Activated T-cell treated with anti-CD3 and anti-CD28 coated beads, Interleukin-2, amount 50 U/mL, for 24 hours (primary cell): ENCODE measurements at regions not wholly inside any gene's neighbourhood (a gene's known extent, or its start where the extent isn't known, plus 50 kb on each side); places are given as distances from the start of the nearest gene placed in this dataset.
"Not testable (repeated sequence)": the region's sequence is repeated elsewhere in the genome, so short reads cannot be mapped to it uniquely, and the experiment has no call there.

Experiments
- DNase-seq: peaks from one replicate; pipeline ENCODE4 v3.0.0-alpha.2; 2020
- H3K27ac Mint-ChIP-seq: 2 replicates; pipeline ENCODE4 v1.8.0; 2020; ENCODE audit warnings: mild to moderate bottlenecking, mixed read lengths
- H3K27me3 Mint-ChIP-seq: 2 replicates; pipeline ENCODE4 v1.8.0; 2020; ENCODE audit warnings: mixed read lengths
- H3K36me3 Mint-ChIP-seq: 2 replicates; pipeline ENCODE4 v1.8.0; 2020; ENCODE audit warnings: low read depth, mixed read lengths
- H3K4me1 Mint-ChIP-seq: 2 replicates; pipeline ENCODE4 v1.8.0; 2020; ENCODE audit warnings: low read depth, mixed read lengths
- H3K4me3 Mint-ChIP-seq: 2 replicates; pipeline ENCODE4 v1.8.0; 2020; ENCODE audit warnings: mild to moderate bottlenecking, moderate library complexity, mixed read lengths
- H3K9me3 Mint-ChIP-seq: 2 replicates; pipeline ENCODE4 v1.8.0; 2020; ENCODE audit warnings: mixed read lengths

DNA sequence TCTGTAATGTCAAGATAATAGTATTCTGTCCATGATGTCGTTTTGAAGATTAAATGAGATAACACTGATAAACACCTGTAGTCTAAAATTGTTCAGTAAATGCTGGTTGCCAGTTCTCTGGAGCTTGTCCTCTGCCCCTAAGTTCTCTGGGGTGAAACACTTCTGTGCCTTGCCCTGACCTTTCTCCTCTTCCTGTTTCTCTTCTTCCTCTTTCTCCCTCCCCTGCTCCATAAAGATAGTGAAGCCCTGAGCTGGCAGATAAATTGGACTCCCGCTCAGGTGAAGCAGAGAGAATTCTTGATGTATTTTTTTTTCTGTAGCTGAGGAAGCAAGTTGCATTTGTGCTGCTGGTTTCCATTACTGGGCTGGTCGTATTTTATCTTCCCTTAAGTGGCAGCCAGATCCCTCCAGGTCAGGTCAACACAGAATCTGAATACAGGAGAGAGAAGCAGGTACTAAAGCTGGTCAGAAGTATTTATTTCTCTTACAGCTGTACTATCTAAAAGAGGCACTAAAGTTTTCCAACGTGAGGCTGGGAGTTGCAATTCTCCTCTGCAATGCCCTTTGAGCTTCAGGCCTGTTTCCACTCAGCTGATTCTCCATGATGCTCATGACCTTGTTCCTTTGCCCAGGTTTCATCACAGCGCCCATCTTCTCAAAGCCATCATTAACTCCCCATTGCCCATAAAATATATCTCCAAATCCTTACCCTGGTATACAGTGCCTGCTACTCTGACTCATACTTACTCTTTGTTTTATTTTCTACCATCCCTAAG is 319.3 kb upstream of the CFAP20DC start:
- H3K4me3 Mint-ChIP-seq: no peak overlapping the region
- H3K27ac Mint-ChIP-seq: no peak overlapping the region
- no peak for DNase-seq
- no peaks in the 10 kb centered on the region for H3K9me3 Mint-ChIP-seq
- H3K27me3 Mint-ChIP-seq: no peaks in the 10 kb centered on the region
- H3K4me1 Mint-ChIP-seq: peaks cover 26% of the 10 kb centered on the region
- H3K36me3 Mint-ChIP-seq: no peaks in the 10 kb centered on the region

DNA sequence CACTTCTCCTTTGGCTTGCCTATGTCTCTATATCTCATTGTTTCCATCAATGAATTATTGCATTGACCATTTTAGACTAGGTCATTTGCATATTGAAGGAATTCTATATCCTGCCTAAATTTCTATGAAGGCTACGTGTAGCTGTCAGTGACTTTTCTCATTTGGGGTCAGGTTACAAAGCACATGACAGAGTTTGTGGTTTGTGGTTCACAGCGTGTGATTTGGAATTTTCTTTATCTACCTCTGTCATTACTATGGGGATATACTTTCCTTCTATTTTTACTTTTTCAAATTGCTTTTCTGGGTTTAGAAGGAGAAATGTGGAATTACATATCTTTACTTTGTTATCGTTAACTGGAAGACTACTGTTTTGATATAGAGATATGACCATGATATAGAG is 317.3 kb upstream of the CFAP20DC start:
- Mint-ChIP-seq H3K27me3 (no peaks in the 10 kb centered on the region), H3K27ac (no peak overlapping the region), H3K4me1 (peaks cover 26% of the 10 kb centered on the region), H3K36me3 (no peaks in the 10 kb centered on the region), H3K9me3 (no peaks in the 10 kb centered on the region), H3K4me3 (no peak overlapping the region)
- DNase-seq: no peak

DNA sequence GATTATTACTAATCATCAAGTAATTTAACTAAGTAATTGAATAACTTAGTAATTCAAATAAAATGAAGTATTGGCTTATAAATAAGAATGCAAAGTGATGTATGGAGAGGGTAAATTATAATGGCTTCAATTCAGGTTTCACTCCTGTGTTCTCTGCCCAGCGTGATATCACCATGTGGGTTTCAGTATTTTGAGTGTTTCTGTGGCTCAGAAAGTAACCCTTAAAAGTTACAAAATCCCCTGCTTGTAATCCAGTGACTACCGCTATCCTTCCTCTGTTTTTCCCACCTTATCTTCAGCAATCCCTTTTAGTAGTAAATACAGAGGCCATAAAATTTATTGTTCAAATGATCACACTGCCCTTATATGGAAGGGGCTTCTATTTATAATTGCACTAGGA is 316.4 kb upstream of the CFAP20DC start:
- H3K27me3 Mint-ChIP-seq: no peaks in the 10 kb centered on the region
- no peak for DNase-seq
- no peaks in the 10 kb centered on the region for H3K9me3 Mint-ChIP-seq
- H3K4me1 Mint-ChIP-seq: peaks cover 26% of the 10 kb centered on the region
- H3K27ac Mint-ChIP-seq: no peak overlapping the region
- H3K36me3 Mint-ChIP-seq: no peaks in the 10 kb centered on the region
- no peak overlapping the region for H3K4me3 Mint-ChIP-seq

DNA sequence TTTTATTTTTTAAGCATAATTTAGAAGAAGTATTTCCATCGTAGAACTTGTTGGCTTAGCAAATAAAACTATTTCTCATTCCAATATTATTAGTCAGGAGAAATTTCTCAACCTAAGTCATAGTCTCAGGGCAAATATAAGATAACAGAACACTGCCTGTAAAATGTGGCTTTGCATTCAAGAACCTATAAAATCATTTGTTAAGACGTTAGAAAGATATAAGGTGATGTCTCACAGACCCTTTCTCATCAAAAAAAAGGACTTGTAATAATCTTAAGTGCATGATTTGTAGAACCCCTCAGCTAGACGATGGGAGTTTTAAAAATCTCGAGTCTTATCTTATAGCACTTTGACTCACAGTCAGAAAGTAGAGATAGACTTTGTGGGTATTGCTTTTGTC is 314.7 kb upstream of the CFAP20DC start:
- no peaks in the 10 kb centered on the region for H3K36me3 Mint-ChIP-seq
- H3K27me3 Mint-ChIP-seq: no peaks in the 10 kb centered on the region
- no peak overlapping the region for H3K4me3 Mint-ChIP-seq
- peaks cover 3% of the 10 kb centered on the region for H3K9me3 Mint-ChIP-seq
- H3K27ac Mint-ChIP-seq: no peak overlapping the region
- H3K4me1 Mint-ChIP-seq: peaks cover 23% of the 10 kb centered on the region
- no peak for DNase-seq

DNA sequence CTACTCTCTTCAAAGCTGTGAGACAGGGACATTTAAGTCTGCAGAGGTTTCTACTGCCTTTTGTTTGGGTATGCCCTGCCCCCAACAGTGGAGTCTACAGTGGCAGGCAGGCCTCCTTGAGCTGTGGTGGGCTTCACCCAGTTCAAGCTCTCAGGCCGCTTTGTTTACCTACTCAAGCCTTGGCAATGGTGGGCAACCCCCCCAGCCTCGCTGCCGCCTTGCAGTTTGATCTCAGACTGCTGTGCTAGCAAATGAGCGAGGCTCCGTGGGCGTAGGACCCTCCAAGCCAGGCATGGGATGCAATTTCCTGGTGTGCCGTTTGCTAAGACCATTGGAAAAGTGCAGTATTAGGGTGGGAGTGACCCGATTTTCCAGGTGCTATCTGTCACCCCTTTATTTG is 310.5 kb upstream of the CFAP20DC start:
- not testable (repeated sequence) for DNase-seq, H3K4me1 Mint-ChIP-seq, H3K27me3 Mint-ChIP-seq, H3K36me3 Mint-ChIP-seq, H3K27ac Mint-ChIP-seq, H3K4me3 Mint-ChIP-seq
- peaks cover 16% of the 10 kb centered on the region for H3K9me3 Mint-ChIP-seq

DNA sequence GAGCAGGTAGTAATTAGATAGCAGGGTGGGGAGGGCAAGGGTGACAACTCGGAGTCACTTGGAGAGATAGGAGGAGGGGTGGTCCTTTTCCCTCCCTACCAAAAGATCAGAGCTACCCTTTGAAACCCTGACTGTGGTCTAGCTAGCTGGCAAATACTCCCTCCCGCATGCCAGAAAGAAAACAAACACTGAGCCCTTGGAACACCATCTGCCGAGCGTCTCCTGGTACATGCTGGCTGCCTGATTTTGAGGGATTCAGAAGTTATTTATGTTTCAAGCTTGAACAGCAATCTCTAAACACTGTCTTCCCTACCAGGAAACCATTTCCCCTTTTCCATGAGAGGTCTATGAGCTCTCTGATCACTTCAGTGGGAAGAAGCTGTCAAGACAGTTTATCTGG is 291.6 kb upstream of the CFAP20DC start:
- no peaks in the 10 kb centered on the region for H3K36me3 Mint-ChIP-seq
- no peak for DNase-seq
- peaks cover 9% of the 10 kb centered on the region for H3K4me1 Mint-ChIP-seq
- no peaks in the 10 kb centered on the region for H3K9me3 Mint-ChIP-seq
- no peak overlapping the region for H3K4me3 Mint-ChIP-seq
- no peak overlapping the region for H3K27ac Mint-ChIP-seq
- H3K27me3 Mint-ChIP-seq: no peaks in the 10 kb centered on the region

DNA sequence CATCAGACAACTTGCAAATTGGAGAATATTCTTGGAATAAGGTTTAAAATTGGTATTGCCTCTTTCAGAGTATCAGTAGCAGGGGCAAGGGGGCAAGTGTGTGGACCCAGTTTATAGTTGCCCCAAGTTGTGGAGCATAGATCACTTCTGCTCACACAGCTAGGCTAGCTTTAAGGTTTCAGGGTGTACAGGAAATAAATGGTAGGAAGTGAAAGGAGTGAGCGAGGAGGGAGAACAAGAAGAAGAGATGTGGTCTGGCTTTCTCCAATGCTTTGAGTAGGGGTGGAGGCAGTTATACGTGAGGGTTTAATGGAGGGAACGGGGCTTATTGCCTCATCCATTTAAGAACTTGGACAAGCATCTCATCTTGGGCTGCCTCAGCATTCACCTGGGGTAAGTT is 290.0 kb upstream of the CFAP20DC start:
- peaks cover 9% of the 10 kb centered on the region for H3K4me1 Mint-ChIP-seq
- H3K27ac Mint-ChIP-seq: no peak overlapping the region
- H3K9me3 Mint-ChIP-seq: no peaks in the 10 kb centered on the region
- no peaks in the 10 kb centered on the region for H3K36me3 Mint-ChIP-seq
- H3K27me3 Mint-ChIP-seq: no peaks in the 10 kb centered on the region
- no peak overlapping the region for H3K4me3 Mint-ChIP-seq
- DNase-seq: no peak

DNA sequence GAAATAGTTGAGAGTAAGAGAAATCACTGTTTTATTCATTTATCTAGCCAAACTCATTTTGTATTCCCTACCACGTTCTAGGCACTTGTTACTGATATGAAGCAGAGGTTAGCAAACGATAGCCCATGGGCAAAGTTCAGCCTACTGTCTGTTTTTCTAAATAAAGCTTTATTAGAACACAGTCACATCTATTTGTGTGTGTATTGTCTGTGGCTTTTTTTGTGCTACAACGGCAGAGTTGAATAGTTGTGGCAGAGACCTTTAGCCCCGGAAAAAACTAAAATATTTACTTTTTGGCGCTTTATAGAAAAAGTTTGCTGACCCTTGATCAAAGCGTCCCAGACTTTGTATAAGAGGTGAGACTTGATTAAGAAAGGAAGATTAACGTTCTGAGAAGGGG is 289.1 kb upstream of the CFAP20DC start:
- H3K27ac Mint-ChIP-seq: no peak overlapping the region
- DNase-seq: no peak
- peaks cover 9% of the 10 kb centered on the region for H3K4me1 Mint-ChIP-seq
- H3K4me3 Mint-ChIP-seq: no peak overlapping the region
- no peaks in the 10 kb centered on the region for H3K9me3 Mint-ChIP-seq
- no peaks in the 10 kb centered on the region for H3K27me3 Mint-ChIP-seq
- H3K36me3 Mint-ChIP-seq: no peaks in the 10 kb centered on the region

DNA sequence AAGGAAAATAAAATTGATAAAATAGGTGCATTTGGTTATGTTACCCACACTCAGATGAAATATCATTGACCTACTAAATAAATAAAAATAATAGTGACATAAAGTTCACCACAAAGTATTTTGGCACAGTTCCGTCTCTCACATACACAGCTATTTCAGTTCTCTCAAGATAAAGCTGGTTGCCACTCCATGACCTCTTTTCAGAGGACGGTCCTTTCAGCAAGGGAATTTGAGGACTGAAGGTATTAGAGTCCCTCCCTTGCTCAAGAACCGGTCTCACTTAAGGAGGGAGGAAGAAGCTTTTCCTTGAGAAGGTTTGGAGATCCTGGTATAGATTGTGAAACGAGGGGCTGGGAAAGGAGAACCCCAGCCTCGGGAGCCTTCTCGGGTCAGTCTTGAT is 285.5 kb upstream of the CFAP20DC start:
- no peaks in the 10 kb centered on the region for H3K9me3 Mint-ChIP-seq
- DNase-seq: no peak
- no peaks in the 10 kb centered on the region for H3K36me3 Mint-ChIP-seq
- H3K27ac Mint-ChIP-seq: no peak overlapping the region
- no peak overlapping the region for H3K4me3 Mint-ChIP-seq
- H3K27me3 Mint-ChIP-seq: no peaks in the 10 kb centered on the region
- H3K4me1 Mint-ChIP-seq: peaks cover 8% of the 10 kb centered on the region

DNA sequence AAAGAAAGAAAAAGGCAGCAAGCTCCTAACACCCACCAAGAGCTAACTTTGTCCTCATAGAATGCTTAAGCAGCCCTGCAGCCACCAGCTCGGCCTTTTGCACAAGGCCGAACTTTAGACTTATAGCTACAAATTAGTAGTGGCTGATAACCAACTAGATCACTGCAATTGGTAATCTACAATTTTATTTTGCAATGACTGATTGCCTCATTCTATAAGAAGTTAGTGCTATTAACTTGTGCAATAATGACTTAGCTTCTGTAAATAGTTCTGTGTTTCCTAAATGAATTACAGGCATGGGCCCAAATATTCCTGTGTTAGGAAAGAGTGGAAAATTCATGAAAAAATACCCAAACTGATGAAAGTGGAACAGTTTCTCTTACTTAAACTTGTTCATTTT is 284.8 kb upstream of the CFAP20DC start:
- no peaks in the 10 kb centered on the region for H3K36me3 Mint-ChIP-seq
- H3K4me3 Mint-ChIP-seq: no peak overlapping the region
- H3K9me3 Mint-ChIP-seq: no peaks in the 10 kb centered on the region
- H3K27me3 Mint-ChIP-seq: no peaks in the 10 kb centered on the region
- peaks cover 1% of the 10 kb centered on the region for H3K4me1 Mint-ChIP-seq
- no peak for DNase-seq
- H3K27ac Mint-ChIP-seq: no peak overlapping the region

DNA sequence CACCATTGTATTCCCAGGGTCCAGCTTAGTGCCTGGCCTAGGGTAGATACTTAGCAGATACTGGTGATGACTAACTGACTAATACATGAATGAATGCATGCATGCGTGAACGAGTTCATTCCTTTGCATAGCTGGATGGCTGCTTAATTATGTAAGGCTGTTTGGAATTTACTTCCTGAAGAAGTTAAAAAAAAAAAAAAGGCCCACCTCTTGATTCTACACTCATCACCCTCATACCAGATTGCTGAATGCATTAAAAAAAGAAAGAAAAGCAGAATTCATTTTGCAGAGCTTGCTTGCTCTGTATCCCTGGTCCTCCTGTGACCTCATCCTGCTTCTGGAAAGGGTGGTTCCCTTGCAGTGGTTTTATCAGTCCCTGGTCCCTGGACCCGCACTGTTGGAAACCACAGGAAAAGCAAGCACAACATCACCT is 277.6 kb upstream of the CFAP20DC start:
- Mint-ChIP-seq H3K36me3 (no peaks in the 10 kb centered on the region), H3K4me1 (no peaks in the 10 kb centered on the region), H3K27ac (no peak overlapping the region), H3K27me3 (no peaks in the 10 kb centered on the region), H3K4me3 (no peak overlapping the region), H3K9me3 (no peaks in the 10 kb centered on the region)
- no peak for DNase-seq

DNA sequence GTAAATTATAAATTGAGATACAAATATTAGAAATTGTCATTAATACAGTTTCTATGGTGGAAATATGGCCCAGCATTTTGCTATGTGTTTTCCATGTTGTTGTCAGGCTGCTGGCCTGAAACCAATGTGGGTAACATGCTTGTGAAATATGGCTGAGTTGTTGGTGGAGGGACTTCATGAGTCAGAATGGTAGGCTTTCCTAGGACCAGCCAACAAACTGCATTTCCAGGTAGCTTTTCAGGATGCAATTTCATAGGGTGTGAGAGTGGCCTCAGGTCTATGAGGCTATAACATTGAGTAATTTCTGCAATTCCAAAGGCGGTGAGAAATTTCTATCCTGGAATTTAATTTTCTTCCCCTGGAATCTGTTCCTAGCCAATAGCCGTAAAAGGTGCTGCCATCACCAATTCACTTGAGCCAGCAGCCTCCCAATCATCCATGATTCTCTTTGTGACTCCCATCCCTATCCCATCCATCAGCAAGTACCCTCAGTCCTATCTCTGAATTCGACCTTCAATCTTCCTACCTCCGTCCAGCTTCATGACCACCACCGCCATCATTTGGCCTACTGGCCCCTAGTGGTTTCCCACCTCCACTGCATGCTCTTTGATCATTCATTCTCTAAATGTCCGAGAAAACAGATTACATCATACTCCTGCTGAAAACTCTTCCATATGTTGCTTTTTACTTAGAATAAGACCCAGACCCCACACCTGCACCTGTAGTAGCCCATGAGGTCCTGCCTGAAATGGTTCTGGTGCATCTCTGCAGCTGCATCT is 276.6 kb upstream of the CFAP20DC start:
- Mint-ChIP-seq H3K4me1 (no peaks in the 10 kb centered on the region), H3K9me3 (no peaks in the 10 kb centered on the region), H3K4me3 (no peak overlapping the region), H3K36me3 (no peaks in the 10 kb centered on the region), H3K27me3 (no peaks in the 10 kb centered on the region), H3K27ac (no peak overlapping the region)
- no peak for DNase-seq

DNA sequence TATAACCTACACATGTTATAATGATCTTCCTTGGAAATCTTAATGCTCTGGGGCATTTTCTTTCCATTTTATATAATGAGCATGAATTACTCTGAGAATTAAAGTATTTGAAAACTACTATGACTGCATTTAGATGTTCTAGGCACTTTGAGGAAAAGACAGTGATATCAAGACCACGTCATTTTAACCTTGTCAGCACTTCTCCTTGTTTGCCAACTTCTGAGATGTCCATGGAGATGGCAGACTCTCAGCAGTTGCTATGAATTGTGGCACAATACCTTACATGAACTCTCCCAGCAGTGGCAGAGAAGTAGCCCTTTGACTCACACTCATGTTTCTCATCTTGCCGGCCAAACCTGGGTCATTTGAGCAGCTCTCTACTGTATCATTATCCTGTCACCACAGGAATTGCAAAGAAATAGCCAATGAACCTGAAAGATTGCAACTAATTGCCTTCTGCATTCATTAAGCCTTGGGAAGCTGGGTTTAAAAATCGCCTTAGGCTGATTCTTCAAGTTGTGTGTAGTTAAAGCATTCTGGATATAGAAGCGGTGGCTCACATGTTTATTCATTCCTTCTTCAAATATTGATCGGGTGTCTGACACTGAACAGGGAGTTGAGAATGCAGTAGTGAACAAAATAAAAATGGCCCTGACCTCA is 272.2 kb upstream of the CFAP20DC start:
- DNase-seq: no peak
- Mint-ChIP-seq H3K36me3 (no peaks in the 10 kb centered on the region), H3K9me3 (no peaks in the 10 kb centered on the region), H3K27me3 (no peaks in the 10 kb centered on the region), H3K4me3 (no peak overlapping the region), H3K27ac (no peak overlapping the region), H3K4me1 (no peaks in the 10 kb centered on the region)

DNA sequence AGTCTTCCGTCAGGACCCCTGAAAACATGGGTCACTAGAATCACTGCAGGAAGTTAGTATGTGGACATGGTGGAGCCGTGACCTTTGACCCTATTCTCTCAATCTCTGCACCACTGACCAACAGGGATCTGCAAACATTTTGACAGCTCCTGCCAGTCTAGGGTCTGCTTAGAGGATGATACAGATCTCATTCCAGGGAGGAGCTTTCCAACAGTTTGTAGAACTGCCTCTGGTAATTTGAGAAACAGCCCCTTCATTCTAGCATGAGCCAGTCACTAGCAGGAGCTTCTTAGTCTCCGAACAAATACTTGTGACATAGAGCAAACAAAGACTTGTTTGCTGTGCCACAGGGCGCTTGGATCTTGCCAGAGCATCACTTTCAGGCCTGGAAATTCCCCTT is 270.3 kb upstream of the CFAP20DC start:
- peaks cover 12% of the 10 kb centered on the region for H3K4me1 Mint-ChIP-seq
- H3K4me3 Mint-ChIP-seq: no peak overlapping the region
- H3K9me3 Mint-ChIP-seq: no peaks in the 10 kb centered on the region
- H3K27ac Mint-ChIP-seq: no peak overlapping the region
- H3K36me3 Mint-ChIP-seq: no peaks in the 10 kb centered on the region
- DNase-seq: no peak
- no peaks in the 10 kb centered on the region for H3K27me3 Mint-ChIP-seq

DNA sequence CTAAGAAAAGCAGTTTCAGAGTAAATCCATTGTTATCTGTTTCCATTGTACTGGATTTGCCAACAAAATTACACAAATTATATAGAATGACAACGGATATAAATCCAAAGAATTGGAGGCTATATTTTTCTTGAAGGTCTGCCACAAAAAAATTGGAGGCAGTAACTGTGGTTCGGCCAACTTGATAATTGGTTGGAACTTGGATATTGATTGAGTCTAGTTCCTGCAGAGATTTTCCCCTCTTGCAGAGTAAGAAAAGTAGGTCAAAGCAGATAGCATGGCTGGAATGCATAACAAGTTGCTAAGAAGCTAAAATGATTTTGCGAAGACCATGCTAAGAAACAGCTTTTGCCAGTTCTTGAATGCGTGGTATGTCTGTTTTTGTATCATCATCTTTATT is 269.6 kb upstream of the CFAP20DC start:
- Mint-ChIP-seq H3K27ac (no peak overlapping the region), H3K4me1 (peaks cover 12% of the 10 kb centered on the region), H3K36me3 (no peaks in the 10 kb centered on the region), H3K9me3 (no peaks in the 10 kb centered on the region), H3K4me3 (no peak overlapping the region), H3K27me3 (no peaks in the 10 kb centered on the region)
- no peak for DNase-seq
